HepG2 (cell line): ENCODE measurements at regions not wholly inside any gene's neighbourhood (a gene's known extent, or its start where the extent isn't known, plus 50 kb on each side); places are given as distances from the start of the nearest gene placed in this dataset.

ENCODE experiments used
- ATAC-seq: fragments of 200-7000 bp; cut with Tn5 transposase; 3 replicates; pipeline ENCODE4 v1.9.1; 2020; ENCODE audit warnings: mild to moderate bottlenecking, moderate library complexity
- BruUV-seq: library from RNA; stranded (reverse); fragments of 400-500 nt; replicated peaks from 2 replicates; lab custom pipeline; 2021; lab: Mats Ljungman, UMichigan
- CTCF ChIA-PET: fragments of 300-600 bp; formaldehyde crosslinking; extraction: SDS; loops from one replicate; lab custom pipeline; 2021; ENCODE audit warnings: low total read pairs, inconsistent platforms, low intra/inter-chr PET ratio; lab: Yijun Ruan, JAX
- POLR2A ChIA-PET: fragments of 350-600 bp; sonication (Branson Sonifier 250); formaldehyde crosslinking; loops from one replicate; lab custom pipeline; 2020; ENCODE audit warnings: antibody characterized with exemption, inconsistent platforms; lab: Yijun Ruan, JAX
- DNase-seq: peaks from one replicate; pipeline ENCODE4 v3.0.0-alpha.2; 2015; ENCODE audit warnings: low spot score
- FAIRE-seq: peaks from 3 replicates; lab custom pipeline; 2011; peaks lifted over from hg19 to GRCh38; lab: Jason Lieb, UNC
- H2AFZ ChIP-seq: one replicate; pipeline ENCODE4 v1.6.1; 2011; ENCODE audit warnings: low read length, inconsistent platforms
- H3K27ac ChIP-seq: fragments of 300-600 bp; 3 replicates; pipeline ENCODE4 v1.8.0; 2011; ENCODE audit warnings: mixed run types, mild to moderate bottlenecking, mixed read lengths, low read length, inconsistent platforms; ENCODE audit not compliant: insufficient read depth; ENCODE audit errors: extremely low read length
- H3K27me3 ChIP-seq, 2 experiments: fragments of 200-600 bp in 1 of 2; 2 replicates in 1 of 2; 3 replicates in 1 of 2; pipeline versions ENCODE4 v1.6.0 to v1.8.0; 2011; ENCODE audit warnings: low read length in 2 of 2, mild to moderate bottlenecking in 2 of 2, moderate library complexity in 2 of 2, inconsistent platforms in 1 of 2; ENCODE audit not compliant: insufficient read depth in 2 of 2, control insufficient read depth in 1 of 2
- H3K36me3 ChIP-seq, 2 experiments: fragments of 200-600 bp in 1 of 2; replicated peaks in 1 of 2; 2 replicates in 1 of 2; 3 replicates in 1 of 2; pipeline versions ENCODE4 v1.5.1 to v1.8.0; 2011; ENCODE audit warnings: low read length in 2 of 2, inconsistent platforms in 1 of 2; ENCODE audit not compliant: insufficient read depth in 2 of 2, control insufficient read depth in 1 of 2
- H3K4me1 ChIP-seq: 2 replicates; pipeline ENCODE4 v1.5.1; 2012; ENCODE audit warnings: low read length, inconsistent platforms; ENCODE audit not compliant: insufficient read depth
- H3K4me2 ChIP-seq: 2 replicates; pipeline ENCODE4 v1.6.0; 2011; ENCODE audit warnings: low read depth, low read length, inconsistent platforms
- H3K4me3 ChIP-seq, 3 experiments: fragments of 200-600 bp in 1 of 3; sonication (generic), shearing (Covaris generic) in 1 of 3; replicated peaks in 1 of 3; 2 replicates each; pipeline ENCODE4 v1.5.1; 2011 to 2016; ENCODE audit warnings: low read length in 3 of 3, inconsistent platforms in 2 of 3, low read depth in 2 of 3, mild to moderate bottlenecking in 2 of 3, control low read depth in 1 of 3, mixed read lengths in 1 of 3; ENCODE audit not compliant: insufficient read depth in 1 of 3
- H3K79me2 ChIP-seq: one replicate; pipeline ENCODE4 v1.6.1; 2011; ENCODE audit warnings: low read length, inconsistent platforms; ENCODE audit not compliant: insufficient read depth
- H3K9ac ChIP-seq: 2 replicates; pipeline ENCODE4 v1.6.0; 2011; ENCODE audit warnings: mild to moderate bottlenecking, low read depth, low read length, inconsistent platforms; ENCODE audit not compliant: insufficient read depth
- H3K9me3 ChIP-seq: 2 replicates; pipeline ENCODE4 v1.5.1; 2012; ENCODE audit warnings: mild to moderate bottlenecking, low read length
- H4K20me1 ChIP-seq: 2 replicates; pipeline ENCODE4 v1.6.0; 2011; ENCODE audit warnings: inconsistent platforms, mild to moderate bottlenecking, low read length, moderate library complexity; ENCODE audit not compliant: insufficient read depth
- HNRNPLL ChIP-seq: fragments of 200-400 bp; formaldehyde crosslinking; IDR thresholded peaks from 2 replicates; pipeline ENCODE4 v1.6.1; 2017; ENCODE audit warnings: mild to moderate bottlenecking, low read depth, low read length; ENCODE audit not compliant: poor library complexity, severe bottlenecking
- MAFK ChIP-seq, 2 experiments: IDR thresholded peaks in 1 of 2; conservative IDR thresholded peaks in 1 of 2; 2 replicates each; pipeline ENCODE4 v1.6.1; 2011; ENCODE audit warnings: improper control_type of control experiment in 2 of 2, low read length in 2 of 2
- MBNL3 ChIP-seq: fragments of 250-450 bp; sonication (Bioruptor Pico); conservative IDR thresholded peaks from 2 replicates; pipeline ENCODE4 v1.8.0; 2022; ENCODE audit warnings: mild to moderate bottlenecking, inconsistent platforms
- MEIS2 ChIP-seq: sonication (generic); formaldehyde crosslinking; IDR thresholded peaks from 2 replicates; pipeline ENCODE4 v1.9.0; 2021; ENCODE audit warnings: mild to moderate bottlenecking, missing genetic modification reagents
- MTA3 ChIP-seq: sonication (generic); formaldehyde crosslinking; IDR thresholded peaks from 2 replicates; pipeline ENCODE4 v1.4.0; 2020; ENCODE audit warnings: missing genetic modification reagents
- NFE2L2 ChIP-seq: fragments of 150-350 bp; IDR thresholded peaks from 2 replicates; pipeline ENCODE4 v1.6.1; 2014; ENCODE audit warnings: low read length
- POLR2A ChIP-seq, 2 experiments: IDR thresholded peaks; 2 replicates each; pipeline ENCODE4 v1.6.1; 2011; ENCODE audit warnings: low read depth in 2 of 2, low read length in 2 of 2, mild to moderate bottlenecking in 1 of 2, moderate library complexity in 1 of 2; ENCODE audit not compliant: insufficient read depth in 1 of 2
- SRF ChIP-seq: IDR thresholded peaks from 2 replicates; pipeline ENCODE4 v1.6.1; 2011; ENCODE audit warnings: mild to moderate bottlenecking, low read depth, low read length, moderate library complexity
- WGBS: methylation state at CpG from one replicate; pipeline ENCODE4 v1.1.6; 2017; ENCODE audit warnings: low lambda C conversion rate; 5-methylcytosine and 5-hydroxymethylcytosine counted together
- in situ Hi-C: cut with HindIII; loops from 2 replicates; pipeline ENCODE4 v1.10.0; 2017; ENCODE audit warnings: low pct_unique_long_range_greater_than_20kb; ENCODE audit not compliant: extremely low pct_ligation_motif_present
- intact Hi-C: fragments of 100-400 bp; cut with micrococcal nuclease; formaldehyde crosslinking; loops from one replicate; pipeline ENCODE4 v1.10.0; 2022; ENCODE audit not compliant: unreplicated experiment
- TF ChIP-seq, protein P1 (sequence below): sonication (generic); formaldehyde crosslinking; IDR thresholded peaks from 2 replicates; pipeline ENCODE4 v1.5.0; 2020; ENCODE audit warnings: mild to moderate bottlenecking, missing genetic modification reagents
- TF ChIP-seq, protein P2 (sequence below): sonication (generic); formaldehyde crosslinking; IDR thresholded peaks from 2 replicates; pipeline ENCODE4 v1.4.0; 2020; ENCODE audit warnings: missing genetic modification reagents, borderline replicate concordance

GRCh38 chr12:116675339-116676107 is 62.3 kb downstream of the SPRING1 start (continued):
- TF ChIP-seq, protein P1, sequence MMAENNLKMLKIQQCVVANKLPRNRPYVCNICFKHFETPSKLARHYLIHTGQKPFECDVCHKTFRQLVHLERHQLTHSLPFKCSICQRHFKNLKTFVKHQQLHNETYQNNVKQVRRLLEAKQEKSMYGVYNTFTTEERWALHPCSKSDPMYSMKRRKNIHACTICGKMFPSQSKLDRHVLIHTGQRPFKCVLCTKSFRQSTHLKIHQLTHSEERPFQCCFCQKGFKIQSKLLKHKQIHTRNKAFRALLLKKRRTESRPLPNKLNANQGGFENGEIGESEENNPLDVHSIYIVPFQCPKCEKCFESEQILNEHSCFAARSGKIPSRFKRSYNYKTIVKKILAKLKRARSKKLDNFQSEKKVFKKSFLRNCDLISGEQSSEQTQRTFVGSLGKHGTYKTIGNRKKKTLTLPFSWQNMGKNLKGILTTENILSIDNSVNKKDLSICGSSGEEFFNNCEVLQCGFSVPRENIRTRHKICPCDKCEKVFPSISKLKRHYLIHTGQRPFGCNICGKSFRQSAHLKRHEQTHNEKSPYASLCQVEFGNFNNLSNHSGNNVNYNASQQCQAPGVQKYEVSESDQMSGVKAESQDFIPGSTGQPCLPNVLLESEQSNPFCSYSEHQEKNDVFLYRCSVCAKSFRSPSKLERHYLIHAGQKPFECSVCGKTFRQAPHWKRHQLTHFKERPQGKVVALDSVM (CRISPR knock-in tag): 0 out of 2 replicates have a peak, but pooled peaks have one; percentile 0

- BruUV-seq: no TSS peak
- in situ Hi-C loops (no loop called here), intact Hi-C loops (no loop called here)
- POLR2A ChIA-PET: no interaction called here
- FAIRE-seq (no peak), ATAC-seq (no peak), DNase-seq (no peak)
- H3K9ac ChIP-seq: no peak overlapping the region
- no peak overlapping the region for H3K4me3 ChIP-seq
- no peaks in the 10 kb centered on the region for H3K79me2 ChIP-seq
- H3K36me3 ChIP-seq: no peaks in the 10 kb centered on the region
- H3K4me2 ChIP-seq: no peak overlapping the region
- H3K9me3 ChIP-seq: no peaks in the 10 kb centered on the region
- CTCF ChIA-PET: no interaction called here
- H3K27me3 ChIP-seq: no peaks in the 10 kb centered on the region
- 41% methylated on average over 5 of the region's 5 CpGs for WGBS
- H3K27ac ChIP-seq: no peak overlapping the region
- peaks cover 26% of the 10 kb centered on the region for H3K4me1 ChIP-seq
- H4K20me1 ChIP-seq: no peaks in the 10 kb centered on the region; the same call in 1 of the 2 replicates
- no peak overlapping the region for H2AFZ ChIP-seq
- TF ChIP-seq NFE2L2: peak; percentile 82
- TF ChIP-seq, protein P2, sequence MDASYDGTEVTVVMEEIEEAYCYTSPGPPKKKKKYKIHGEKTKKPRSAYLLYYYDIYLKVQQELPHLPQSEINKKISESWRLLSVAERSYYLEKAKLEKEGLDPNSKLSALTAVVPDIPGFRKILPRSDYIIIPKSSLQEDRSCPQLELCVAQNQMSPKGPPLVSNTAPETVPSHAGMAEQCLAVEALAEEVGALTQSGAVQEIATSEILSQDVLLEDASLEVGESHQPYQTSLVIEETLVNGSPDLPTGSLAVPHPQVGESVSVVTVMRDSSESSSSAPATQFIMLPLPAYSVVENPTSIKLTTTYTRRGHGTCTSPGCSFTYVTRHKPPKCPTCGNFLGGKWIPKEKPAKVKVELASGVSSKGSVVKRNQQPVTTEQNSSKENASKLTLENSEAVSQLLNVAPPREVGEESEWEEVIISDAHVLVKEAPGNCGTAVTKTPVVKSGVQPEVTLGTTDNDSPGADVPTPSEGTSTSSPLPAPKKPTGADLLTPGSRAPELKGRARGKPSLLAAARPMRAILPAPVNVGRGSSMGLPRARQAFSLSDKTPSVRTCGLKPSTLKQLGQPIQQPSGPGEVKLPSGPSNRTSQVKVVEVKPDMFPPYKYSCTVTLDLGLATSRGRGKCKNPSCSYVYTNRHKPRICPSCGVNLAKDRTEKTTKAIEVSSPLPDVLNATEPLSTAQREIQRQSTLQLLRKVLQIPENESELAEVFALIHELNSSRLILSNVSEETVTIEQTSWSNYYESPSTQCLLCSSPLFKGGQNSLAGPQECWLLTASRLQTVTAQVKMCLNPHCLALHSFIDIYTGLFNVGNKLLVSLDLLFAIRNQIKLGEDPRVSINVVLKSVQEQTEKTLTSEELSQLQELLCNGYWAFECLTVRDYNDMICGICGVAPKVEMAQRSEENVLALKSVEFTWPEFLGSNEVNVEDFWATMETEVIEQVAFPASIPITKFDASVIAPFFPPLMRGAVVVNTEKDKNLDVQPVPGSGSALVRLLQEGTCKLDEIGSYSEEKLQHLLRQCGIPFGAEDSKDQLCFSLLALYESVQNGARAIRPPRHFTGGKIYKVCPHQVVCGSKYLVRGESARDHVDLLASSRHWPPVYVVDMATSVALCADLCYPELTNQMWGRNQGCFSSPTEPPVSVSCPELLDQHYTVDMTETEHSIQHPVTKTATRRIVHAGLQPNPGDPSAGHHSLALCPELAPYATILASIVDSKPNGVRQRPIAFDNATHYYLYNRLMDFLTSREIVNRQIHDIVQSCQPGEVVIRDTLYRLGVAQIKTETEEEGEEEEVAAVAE: no peak
- TF ChIP-seq MTA3 (CRISPR knock-in tag): no peak
- no peak for TF ChIP-seq SRF
- no peak for TF ChIP-seq MEIS2
- TF ChIP-seq MAFK (conservative IDR thresholded peaks at IDR 0.05 in 1 of 2, IDR thresholded peaks at IDR 0.05 in 1 of 2; ENCODE audit: low read length in 2 of 2): peak in 1 of 2 experiments; percentile 29; a peak in 2 of 4 replicates
- no peak for TF ChIP-seq HNRNPLL
- no peak for TF ChIP-seq POLR2A (IDR thresholded peaks at IDR 0.05; ENCODE audit: insufficient read depth in 1 of 2, low read depth in 2 of 2, low read length in 2 of 2)
- TF ChIP-seq MBNL3 (CRISPR knock-in tag): no peak
Observed at GRCh38 chr12:116674643-116675183, 63.2 kb downstream of the SPRING1 start.
